ENCODE measurements at regions not wholly inside any gene's neighbourhood (a gene's known extent, or its start where the extent isn't known, plus 50 kb on each side); places are given as distances from the start of the nearest gene placed in this dataset.

DNA sequence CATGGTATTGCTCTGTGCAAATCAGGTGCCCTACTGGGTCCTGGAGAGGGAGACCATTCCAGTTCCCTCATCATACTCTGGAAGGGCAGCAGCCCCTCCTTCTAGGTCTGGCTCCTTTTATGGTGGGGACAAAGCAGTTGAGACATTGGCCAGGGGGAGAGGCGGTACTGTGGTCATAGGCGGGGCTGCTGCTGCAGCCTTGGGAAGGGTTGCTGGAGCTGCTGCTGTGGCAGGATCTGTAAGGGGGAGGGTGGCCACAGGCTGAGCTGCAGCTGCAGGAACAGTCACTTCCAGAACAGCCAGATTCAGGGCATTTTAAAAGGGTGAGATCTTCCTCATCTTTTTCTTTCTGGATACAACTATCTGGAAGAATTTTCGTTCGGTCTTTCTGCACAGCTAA lies 233.0 kb upstream of the SGCD start:
- TF ChIP-seq, protein P1, sequence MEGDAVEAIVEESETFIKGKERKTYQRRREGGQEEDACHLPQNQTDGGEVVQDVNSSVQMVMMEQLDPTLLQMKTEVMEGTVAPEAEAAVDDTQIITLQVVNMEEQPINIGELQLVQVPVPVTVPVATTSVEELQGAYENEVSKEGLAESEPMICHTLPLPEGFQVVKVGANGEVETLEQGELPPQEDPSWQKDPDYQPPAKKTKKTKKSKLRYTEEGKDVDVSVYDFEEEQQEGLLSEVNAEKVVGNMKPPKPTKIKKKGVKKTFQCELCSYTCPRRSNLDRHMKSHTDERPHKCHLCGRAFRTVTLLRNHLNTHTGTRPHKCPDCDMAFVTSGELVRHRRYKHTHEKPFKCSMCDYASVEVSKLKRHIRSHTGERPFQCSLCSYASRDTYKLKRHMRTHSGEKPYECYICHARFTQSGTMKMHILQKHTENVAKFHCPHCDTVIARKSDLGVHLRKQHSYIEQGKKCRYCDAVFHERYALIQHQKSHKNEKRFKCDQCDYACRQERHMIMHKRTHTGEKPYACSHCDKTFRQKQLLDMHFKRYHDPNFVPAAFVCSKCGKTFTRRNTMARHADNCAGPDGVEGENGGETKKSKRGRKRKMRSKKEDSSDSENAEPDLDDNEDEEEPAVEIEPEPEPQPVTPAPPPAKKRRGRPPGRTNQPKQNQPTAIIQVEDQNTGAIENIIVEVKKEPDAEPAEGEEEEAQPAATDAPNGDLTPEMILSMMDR (IDR thresholded peaks at IDR 0.05 in 8 of 11, conservative IDR thresholded peaks at IDR 0.05 in 3 of 11): no peak
- no peak for TF ChIP-seq POLR2AphosphoS5 (IDR thresholded peaks at IDR 0.05)

Measured in spleen (tissue), 7 donors.